Suprapubic skin (tissue), 4 donors: ENCODE measurements at regions not wholly inside any gene's neighbourhood (a gene's known extent, or its start where the extent isn't known, plus 50 kb on each side); places are given as distances from the start of the nearest gene placed in this dataset.

ENCODE experiments used
- CTCF ChIP-seq, 2 donors: fragments of 200-600 bp in 1 of 2; fragments of 450-650 bp in 1 of 2; sonication (generic) in 1 of 2; IDR thresholded peaks; one replicate each; pipeline ENCODE4 v1.5.1; 2016 to 2019; ENCODE audit warnings: antibody characterized with exemption in 2 of 2, mild to moderate bottlenecking in 1 of 2, moderate library complexity in 1 of 2
- EP300 ChIP-seq: sonication (generic); formaldehyde crosslinking; IDR thresholded peaks from one replicate; pipeline ENCODE4 v1.6.1; 2017; ENCODE audit warnings: antibody characterized with exemption
- POLR2A ChIP-seq, 2 donors: fragments of 450-650 bp; IDR thresholded peaks; one replicate each; pipeline ENCODE4 v1.6.1; 2017; ENCODE audit warnings: antibody characterized with exemption in 2 of 2, mild to moderate bottlenecking in 2 of 2, moderate library complexity in 2 of 2
- POLR2AphosphoS5 ChIP-seq, 3 donors: sonication (generic); formaldehyde crosslinking; IDR thresholded peaks; one replicate each; pipeline ENCODE4 v1.6.1; 2017; ENCODE audit warnings: antibody characterized with exemption in 3 of 3

GRCh38 chr6:169130113-169130512, 123.5 kb downstream of the THBS2 start:
- TF ChIP-seq POLR2A (IDR thresholded peaks at IDR 0.05): no peak
- no peak for TF ChIP-seq POLR2AphosphoS5 (IDR thresholded peaks at IDR 0.05)
- no peak for TF ChIP-seq CTCF (IDR thresholded peaks at IDR 0.05)
- TF ChIP-seq EP300: no peak
